SK-N-SH treated with all-trans-retinoic acid at 6 μM for 48 hours (cell line): ENCODE measurements at regions not wholly inside any gene's neighbourhood (a gene's known extent, or its start where the extent isn't known, plus 50 kb on each side); places are given as distances from the start of the nearest gene placed in this dataset.

Experiments
- ARNTL ChIP-seq: fragments of 450-650 bp; formaldehyde crosslinking; IDR thresholded peaks from 2 replicates; pipeline ENCODE4 v1.5.0; 2020; ENCODE audit warnings: low read depth, mild to moderate bottlenecking, moderate library complexity, borderline replicate concordance
- CREB5 ChIP-seq: fragments of 250-450 bp; sonication (Bioruptor Pico); IDR thresholded peaks from 2 replicates; pipeline ENCODE4 v1.5.1; 2020; ENCODE audit warnings: low read depth, mild to moderate bottlenecking, moderate library complexity
- PATZ1 ChIP-seq: fragments of 250-450 bp; sonication (Bioruptor Pico); IDR thresholded peaks from 2 replicates; pipeline ENCODE4 v1.8.0; 2020; ENCODE audit warnings: mild to moderate bottlenecking, moderate library complexity, borderline replicate concordance
- POU6F1 ChIP-seq: fragments of 250-450 bp; sonication (Bioruptor Pico); IDR thresholded peaks from 2 replicates; pipeline ENCODE4 v1.8.0; 2021; ENCODE audit warnings: low read depth, mild to moderate bottlenecking, moderate library complexity, borderline replicate concordance
- RARB ChIP-seq: fragments of 250-450 bp; sonication (Bioruptor Pico); IDR thresholded peaks from 2 replicates; pipeline ENCODE4 v1.8.0; 2021; ENCODE audit warnings: mild to moderate bottlenecking, moderate library complexity
- SNAI2 ChIP-seq: fragments of 250-450 bp; sonication (Bioruptor Pico); IDR thresholded peaks from 2 replicates; pipeline ENCODE4 v1.5.0; 2020; ENCODE audit warnings: mild to moderate bottlenecking, moderate library complexity
- ZC3H10 ChIP-seq: fragments of 250-450 bp; sonication (Bioruptor Pico); IDR thresholded peaks from 2 replicates; pipeline ENCODE4 v1.5.1; 2021; ENCODE audit warnings: mild to moderate bottlenecking, moderate library complexity
- ZFP30 ChIP-seq: fragments of 450-650 bp; formaldehyde crosslinking; IDR thresholded peaks from 2 replicates; pipeline ENCODE4 v1.5.0; 2022; ENCODE audit warnings: mild to moderate bottlenecking, moderate library complexity
- ZNF70 ChIP-seq: fragments of 450-650 bp; formaldehyde crosslinking; IDR thresholded peaks from 2 replicates; pipeline ENCODE4 v1.5.0; 2020; ENCODE audit warnings: mild to moderate bottlenecking, moderate library complexity
- ZNF8 ChIP-seq: fragments of 450-650 bp; formaldehyde crosslinking; IDR thresholded peaks from 2 replicates; pipeline ENCODE4 v1.5.0; 2020; ENCODE audit warnings: mild to moderate bottlenecking, moderate library complexity

GRCh38 chr11:107184986-107185385 lies 166.7 kb upstream of the GUCY1A2 start:
- TF ChIP-seq SNAI2 (CRISPR knock-in tag), result no peak
- no peak for TF ChIP-seq PATZ1
- no peak for TF ChIP-seq ZFP30
- TF ChIP-seq ARNTL, result no peak
- no peak for TF ChIP-seq POU6F1
- TF ChIP-seq CREB5 (CRISPR knock-in tag), result no peak
- TF ChIP-seq RARB (CRISPR knock-in tag), result no peak
- TF ChIP-seq ZNF8 (CRISPR knock-in tag), result no peak
- TF ChIP-seq ZC3H10, result no peak
- TF ChIP-seq ZNF70 (CRISPR knock-in tag), result no peak
